ENCODE measurements at regions not wholly inside any gene's neighbourhood (a gene's known extent, or its start where the extent isn't known, plus 50 kb on each side); places are given as distances from the start of the nearest gene placed in this dataset.

DNA sequence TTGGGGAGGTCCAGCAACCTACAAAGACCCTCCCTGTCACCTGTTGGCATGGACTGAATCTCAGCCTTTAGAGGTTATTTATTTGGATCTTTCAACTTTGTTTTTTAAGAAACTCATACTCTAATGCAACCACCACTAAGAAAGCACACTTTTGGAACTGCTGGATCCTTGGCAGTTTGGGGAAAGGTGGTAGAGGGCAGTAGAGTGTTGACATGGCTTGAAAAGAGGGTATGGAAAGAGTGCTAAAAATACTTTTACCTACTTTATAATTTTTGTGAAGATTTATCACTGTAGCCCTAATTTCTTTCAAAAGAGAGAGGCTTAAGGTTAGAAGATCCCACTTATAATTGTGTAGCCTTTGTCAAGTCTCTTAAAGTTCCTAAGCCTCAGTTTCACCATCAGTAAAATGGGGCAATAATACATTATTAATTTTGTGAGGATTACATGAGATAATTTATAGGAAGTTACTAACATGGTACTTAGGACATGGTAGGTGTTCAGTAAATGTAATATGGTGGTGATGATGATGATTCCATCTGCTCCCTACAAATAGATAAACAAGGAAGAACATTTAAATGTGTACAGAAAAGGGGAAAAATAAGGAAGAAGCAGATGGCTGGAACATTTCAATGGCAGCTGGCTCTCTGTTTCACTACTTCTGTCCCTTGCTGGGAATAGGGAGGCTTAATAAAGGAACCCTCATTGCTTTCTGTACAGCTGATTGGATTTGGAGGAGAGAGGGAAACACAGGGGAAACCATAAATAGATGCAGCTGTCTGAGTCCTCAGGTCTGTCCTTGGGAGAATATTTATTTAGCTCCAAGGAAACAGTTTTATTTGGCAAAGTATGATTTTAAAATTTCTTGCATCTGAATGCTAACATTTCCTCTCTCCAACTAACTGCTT, 208.4 kb upstream of the ADAMTS9 start:
- H3K9me2 ChIP-seq (replicated peaks; ENCODE audit: insufficient read depth, low read length) = no peaks in the 10 kb centered on the region; the same call in 1 of the 2 replicates
- no peak overlapping the region for H3K4me3 ChIP-seq (ENCODE audit: low read length)
- no peak overlapping the region for H3K4me2 ChIP-seq (ENCODE audit: low read depth, low read length, poor library complexity, severe bottlenecking)
- H3K27me3 ChIP-seq (ENCODE audit: low read length) = no peaks in the 10 kb centered on the region
- no peak overlapping the region for H2AFZ ChIP-seq (ENCODE audit: low read length)
- no peaks in the 10 kb centered on the region for H4K20me1 ChIP-seq (ENCODE audit: insufficient read depth, low read depth, low read length)
- H3K36me3 ChIP-seq (ENCODE audit: insufficient read depth, low read length) = no peaks in the 10 kb centered on the region
- H3K79me2 ChIP-seq (ENCODE audit: low read length) = no peaks in the 10 kb centered on the region
- no peak overlapping the region for H3K27ac ChIP-seq (ENCODE audit: low read length)
- H3K4me1 ChIP-seq (ENCODE audit: low read length) = no peaks in the 10 kb centered on the region
- peaks cover 5% of the 10 kb centered on the region for H3K9me3 ChIP-seq (ENCODE audit: low read length)
- no peak for DNase-seq
- no peak overlapping the region for H3K9ac ChIP-seq (ENCODE audit: low read length)

DNA sequence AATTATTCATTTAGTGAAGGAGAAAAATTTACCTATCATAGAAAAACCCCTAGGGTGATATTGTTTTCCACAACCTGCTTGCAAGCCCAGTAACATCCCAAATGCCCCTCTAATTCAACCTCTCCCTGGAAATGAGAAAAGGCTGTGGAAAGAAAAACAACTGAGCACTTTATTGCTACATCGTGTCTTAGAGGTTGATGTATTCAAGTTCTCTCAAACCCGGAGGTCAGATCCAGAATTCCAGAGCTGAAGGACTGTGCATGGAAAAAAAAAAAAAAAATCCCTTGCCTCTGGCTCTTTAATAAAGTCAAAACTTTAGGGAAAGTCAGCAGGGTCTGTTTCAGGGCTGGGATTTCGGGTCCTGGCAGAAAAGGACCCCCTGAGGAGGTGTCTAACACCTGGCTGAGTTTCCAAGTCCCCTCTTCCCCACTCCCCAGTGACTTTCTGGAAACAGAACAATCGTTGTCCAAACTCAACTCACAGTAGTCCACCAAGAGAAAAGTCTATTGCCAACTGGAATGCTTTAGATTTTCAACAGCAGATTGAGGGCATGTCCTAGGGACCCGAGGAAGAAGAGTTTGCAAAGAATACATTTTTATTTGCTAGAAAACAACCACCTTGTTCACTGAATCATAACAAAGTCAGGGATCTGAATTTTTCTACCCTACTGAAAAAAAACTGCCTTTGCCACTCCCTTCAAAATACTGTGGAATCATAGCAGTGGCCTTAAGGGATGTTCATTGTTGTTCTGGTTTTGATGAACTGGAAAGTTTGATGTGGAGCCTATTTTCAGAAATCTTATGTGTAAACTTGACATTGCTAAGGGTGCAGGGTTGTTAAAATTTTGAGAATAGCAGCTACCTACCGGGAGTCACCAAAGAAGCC, 207.5 kb upstream of the ADAMTS9 start:
- Histone ChIP-seq H3K27ac (ENCODE audit: low read length) (no peak overlapping the region), H3K36me3 (ENCODE audit: insufficient read depth, low read length) (no peaks in the 10 kb centered on the region), H3K4me3 (ENCODE audit: low read length) (no peak overlapping the region), H3K4me2 (ENCODE audit: low read depth, low read length, poor library complexity, severe bottlenecking) (no peak overlapping the region), H2AFZ (ENCODE audit: low read length) (no peak overlapping the region), H3K9ac (ENCODE audit: low read length) (no peak overlapping the region), H3K79me2 (ENCODE audit: low read length) (no peaks in the 10 kb centered on the region), H3K9me3 (ENCODE audit: low read length) (peaks cover 5% of the 10 kb centered on the region), H3K9me2 (replicated peaks; ENCODE audit: insufficient read depth, low read length) (no peaks in the 10 kb centered on the region; the same call in 1 of the 2 replicates), H3K27me3 (ENCODE audit: low read length) (no peaks in the 10 kb centered on the region), H4K20me1 (ENCODE audit: insufficient read depth, low read depth, low read length) (no peaks in the 10 kb centered on the region), H3K4me1 (ENCODE audit: low read length) (no peaks in the 10 kb centered on the region)
- no peak for DNase-seq

DNA sequence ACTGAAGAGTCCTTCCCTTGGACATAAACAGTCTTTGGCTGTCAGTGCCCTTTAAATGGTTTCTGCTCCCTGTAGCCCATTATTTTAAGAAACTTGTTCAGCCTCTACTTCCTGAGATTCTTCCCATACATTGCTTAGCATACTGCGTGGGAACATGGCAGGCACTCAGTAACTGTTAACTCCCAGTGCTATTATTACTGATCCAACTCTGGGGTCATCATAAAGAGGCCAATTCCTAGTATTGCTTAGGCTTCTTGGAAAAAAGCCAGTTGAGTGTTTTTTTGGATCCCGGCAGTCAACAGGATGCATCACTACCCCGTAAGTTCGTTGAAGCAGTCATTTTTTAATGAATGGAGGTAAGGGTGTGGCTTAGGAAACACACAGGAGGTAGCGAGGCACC, 206.2 kb upstream of the ADAMTS9 start:
- Histone ChIP-seq H3K27me3 (ENCODE audit: low read length) (no peaks in the 10 kb centered on the region), H3K9ac (ENCODE audit: low read length) (no peak overlapping the region), H3K36me3 (ENCODE audit: insufficient read depth, low read length) (no peaks in the 10 kb centered on the region), H3K4me1 (ENCODE audit: low read length) (no peaks in the 10 kb centered on the region), H3K27ac (ENCODE audit: low read length) (no peak overlapping the region), H3K79me2 (ENCODE audit: low read length) (no peaks in the 10 kb centered on the region), H3K4me2 (ENCODE audit: low read depth, low read length, poor library complexity, severe bottlenecking) (no peak overlapping the region), H3K4me3 (ENCODE audit: low read length) (no peak overlapping the region), H4K20me1 (ENCODE audit: insufficient read depth, low read depth, low read length) (no peaks in the 10 kb centered on the region), H3K9me2 (replicated peaks; ENCODE audit: insufficient read depth, low read length) (no peaks in the 10 kb centered on the region; the same call in 1 of the 2 replicates), H2AFZ (ENCODE audit: low read length) (no peak overlapping the region), H3K9me3 (ENCODE audit: low read length) (peaks cover 5% of the 10 kb centered on the region)
- no peak for DNase-seq

DNA sequence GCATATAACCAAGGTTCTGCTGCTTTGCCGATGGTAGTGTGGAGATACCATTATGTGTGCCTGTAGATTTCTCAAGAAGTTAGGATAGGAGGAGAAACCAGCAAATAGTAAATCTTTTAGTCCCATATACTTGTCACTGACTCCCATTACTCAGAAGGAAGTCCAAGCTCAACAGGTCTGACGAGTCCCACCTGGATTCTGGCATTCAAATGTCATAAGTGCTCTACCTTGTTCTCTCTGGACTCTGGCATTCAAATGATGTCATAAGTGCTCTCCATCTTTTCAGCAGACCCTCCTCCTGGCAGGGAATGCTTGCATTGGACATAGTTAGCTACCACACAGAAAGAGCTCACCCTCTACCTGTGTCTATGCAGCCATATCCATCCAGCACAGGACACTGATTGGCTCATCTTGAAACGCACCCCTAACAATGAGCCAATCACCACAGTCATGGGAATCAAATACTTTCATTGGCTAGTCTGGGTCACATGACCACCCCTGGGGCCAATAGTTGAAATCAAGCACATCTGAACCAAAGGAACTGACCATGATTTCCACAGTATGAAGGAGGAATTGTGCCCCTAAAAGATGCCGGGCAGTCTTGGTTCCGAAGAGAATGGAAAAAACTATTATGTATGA, 205.0 kb upstream of the ADAMTS9 start:
- no peaks in the 10 kb centered on the region for H3K79me2 ChIP-seq (ENCODE audit: low read length)
- H3K9me2 ChIP-seq (replicated peaks; ENCODE audit: insufficient read depth, low read length) = no peaks in the 10 kb centered on the region; the same call in 1 of the 2 replicates
- no peak overlapping the region for H3K9ac ChIP-seq (ENCODE audit: low read length)
- H2AFZ ChIP-seq (ENCODE audit: low read length) = no peak overlapping the region
- no peak overlapping the region for H3K4me2 ChIP-seq (ENCODE audit: low read depth, low read length, poor library complexity, severe bottlenecking)
- peaks cover 5% of the 10 kb centered on the region for H3K9me3 ChIP-seq (ENCODE audit: low read length)
- DNase-seq = no peak
- no peaks in the 10 kb centered on the region for H3K27me3 ChIP-seq (ENCODE audit: low read length)
- H3K4me3 ChIP-seq (ENCODE audit: low read length) = no peak overlapping the region
- no peaks in the 10 kb centered on the region for H3K4me1 ChIP-seq (ENCODE audit: low read length)
- no peaks in the 10 kb centered on the region for H3K36me3 ChIP-seq (ENCODE audit: insufficient read depth, low read length)
- H3K27ac ChIP-seq (ENCODE audit: low read length) = no peak overlapping the region
- no peaks in the 10 kb centered on the region for H4K20me1 ChIP-seq (ENCODE audit: insufficient read depth, low read depth, low read length)

DNA sequence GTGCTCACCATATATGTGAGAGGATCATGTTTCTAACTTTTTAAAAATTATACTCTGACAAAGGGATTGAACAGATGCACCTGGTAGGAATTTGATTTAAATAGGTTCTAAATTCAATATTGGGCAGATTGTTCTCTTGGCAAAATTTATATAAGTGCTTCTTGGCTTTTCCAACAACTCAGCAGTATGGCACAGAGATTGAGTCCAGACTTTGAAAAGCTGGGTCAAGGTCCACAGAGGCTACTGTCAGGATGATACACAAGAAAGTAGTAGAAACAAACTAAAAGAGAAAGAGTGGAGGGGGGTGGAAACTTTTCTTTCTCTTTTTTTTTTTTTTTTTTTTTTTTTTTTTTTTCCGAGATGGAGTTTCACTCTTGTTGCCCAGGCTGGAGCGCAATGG, 203.2 kb upstream of the ADAMTS9 start:
- Histone ChIP-seq H3K79me2 (ENCODE audit: low read length) (no peaks in the 10 kb centered on the region), H2AFZ (ENCODE audit: low read length) (no peak overlapping the region), H3K27ac (ENCODE audit: low read length) (no peak overlapping the region), H3K4me1 (ENCODE audit: low read length) (no peaks in the 10 kb centered on the region), H4K20me1 (ENCODE audit: insufficient read depth, low read depth, low read length) (no peaks in the 10 kb centered on the region), H3K36me3 (ENCODE audit: insufficient read depth, low read length) (no peaks in the 10 kb centered on the region), H3K27me3 (ENCODE audit: low read length) (no peaks in the 10 kb centered on the region), H3K4me3 (ENCODE audit: low read length) (no peak overlapping the region), H3K9ac (ENCODE audit: low read length) (no peak overlapping the region), H3K9me2 (replicated peaks; ENCODE audit: insufficient read depth, low read length) (no peaks in the 10 kb centered on the region; the same call in 1 of the 2 replicates), H3K4me2 (ENCODE audit: low read depth, low read length, poor library complexity, severe bottlenecking) (no peak overlapping the region), H3K9me3 (ENCODE audit: low read length) (peaks cover 5% of the 10 kb centered on the region)
- DNase-seq = no peak

DNA sequence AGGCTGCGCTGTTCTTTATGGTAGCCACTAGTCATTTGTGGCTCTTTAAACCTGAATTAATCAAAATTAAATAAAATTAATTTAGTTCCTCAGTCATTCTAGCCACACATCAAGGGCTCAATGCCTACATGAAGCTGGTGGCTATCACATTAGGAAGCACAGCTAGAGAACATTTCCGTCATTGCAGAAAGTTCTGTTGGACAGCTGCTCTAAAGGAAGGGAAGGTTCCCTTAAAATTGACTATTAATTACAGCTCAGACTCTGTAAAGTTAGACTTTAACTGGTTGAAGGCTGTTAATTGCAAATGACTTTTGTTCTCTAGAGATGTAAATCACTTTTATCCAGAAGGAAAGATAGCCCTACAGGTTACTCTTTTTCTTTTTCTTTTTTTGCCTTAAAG, 202.7 kb upstream of the ADAMTS9 start:
- H3K9ac ChIP-seq (ENCODE audit: low read length) = no peak overlapping the region
- no peak overlapping the region for H3K4me2 ChIP-seq (ENCODE audit: low read depth, low read length, poor library complexity, severe bottlenecking)

DNA sequence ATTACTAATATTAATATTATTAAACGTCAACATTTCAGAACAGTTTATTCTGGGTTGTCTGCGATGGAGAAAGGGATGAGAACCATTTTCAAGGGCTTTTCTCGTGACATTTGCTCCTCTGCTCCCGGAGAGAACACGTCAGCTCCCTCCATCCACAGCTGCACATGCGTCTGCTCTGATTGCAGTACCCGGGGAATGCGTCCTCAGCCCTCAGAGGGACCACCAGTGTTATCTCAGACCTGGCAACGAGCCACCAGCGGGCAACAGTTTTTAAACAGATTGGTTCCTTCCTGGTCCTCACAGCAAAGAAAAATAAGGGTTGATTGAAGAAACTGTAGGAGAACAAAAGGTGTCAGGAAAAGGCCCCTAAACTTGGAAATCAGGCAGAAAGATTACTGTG, 202.2 kb upstream of the ADAMTS9 start:
- Histone ChIP-seq H3K4me3 (ENCODE audit: low read length) (no peak overlapping the region), H2AFZ (ENCODE audit: low read length) (no peak overlapping the region), H3K4me1 (ENCODE audit: low read length) (no peaks in the 10 kb centered on the region), H3K27me3 (ENCODE audit: low read length) (no peaks in the 10 kb centered on the region), H4K20me1 (ENCODE audit: insufficient read depth, low read depth, low read length) (no peaks in the 10 kb centered on the region), H3K27ac (ENCODE audit: low read length) (no peak overlapping the region), H3K9ac (ENCODE audit: low read length) (no peak overlapping the region), H3K9me3 (ENCODE audit: low read length) (peaks cover 5% of the 10 kb centered on the region), H3K79me2 (ENCODE audit: low read length) (no peaks in the 10 kb centered on the region), H3K9me2 (replicated peaks; ENCODE audit: insufficient read depth, low read length) (no peaks in the 10 kb centered on the region; the same call in 1 of the 2 replicates), H3K4me2 (ENCODE audit: low read depth, low read length, poor library complexity, severe bottlenecking) (no peak overlapping the region), H3K36me3 (ENCODE audit: insufficient read depth, low read length) (no peaks in the 10 kb centered on the region)
- DNase-seq = no peak

More for the DNA sequence above, 202.7 kb upstream of the ADAMTS9 start:
- H3K79me2 ChIP-seq (ENCODE audit: low read length) = no peaks in the 10 kb centered on the region
- no peaks in the 10 kb centered on the region; the same call in 1 of the 2 replicates for H3K9me2 ChIP-seq (replicated peaks; ENCODE audit: insufficient read depth, low read length)
- H3K4me3 ChIP-seq (ENCODE audit: low read length) = no peak overlapping the region
- no peaks in the 10 kb centered on the region for H3K4me1 ChIP-seq (ENCODE audit: low read length)
- H3K36me3 ChIP-seq (ENCODE audit: insufficient read depth, low read length) = no peaks in the 10 kb centered on the region
- H3K27me3 ChIP-seq (ENCODE audit: low read length) = no peaks in the 10 kb centered on the region
- no peak for DNase-seq
- H3K9me3 ChIP-seq (ENCODE audit: low read length) = peaks cover 5% of the 10 kb centered on the region
- H2AFZ ChIP-seq (ENCODE audit: low read length) = no peak overlapping the region
- H3K27ac ChIP-seq (ENCODE audit: low read length) = no peak overlapping the region
- no peaks in the 10 kb centered on the region for H4K20me1 ChIP-seq (ENCODE audit: insufficient read depth, low read depth, low read length)
